ENCODE measurements at regions not wholly inside any gene's neighbourhood (a gene's known extent, or its start where the extent isn't known, plus 50 kb on each side); places are given as distances from the start of the nearest gene placed in this dataset.

DNA sequence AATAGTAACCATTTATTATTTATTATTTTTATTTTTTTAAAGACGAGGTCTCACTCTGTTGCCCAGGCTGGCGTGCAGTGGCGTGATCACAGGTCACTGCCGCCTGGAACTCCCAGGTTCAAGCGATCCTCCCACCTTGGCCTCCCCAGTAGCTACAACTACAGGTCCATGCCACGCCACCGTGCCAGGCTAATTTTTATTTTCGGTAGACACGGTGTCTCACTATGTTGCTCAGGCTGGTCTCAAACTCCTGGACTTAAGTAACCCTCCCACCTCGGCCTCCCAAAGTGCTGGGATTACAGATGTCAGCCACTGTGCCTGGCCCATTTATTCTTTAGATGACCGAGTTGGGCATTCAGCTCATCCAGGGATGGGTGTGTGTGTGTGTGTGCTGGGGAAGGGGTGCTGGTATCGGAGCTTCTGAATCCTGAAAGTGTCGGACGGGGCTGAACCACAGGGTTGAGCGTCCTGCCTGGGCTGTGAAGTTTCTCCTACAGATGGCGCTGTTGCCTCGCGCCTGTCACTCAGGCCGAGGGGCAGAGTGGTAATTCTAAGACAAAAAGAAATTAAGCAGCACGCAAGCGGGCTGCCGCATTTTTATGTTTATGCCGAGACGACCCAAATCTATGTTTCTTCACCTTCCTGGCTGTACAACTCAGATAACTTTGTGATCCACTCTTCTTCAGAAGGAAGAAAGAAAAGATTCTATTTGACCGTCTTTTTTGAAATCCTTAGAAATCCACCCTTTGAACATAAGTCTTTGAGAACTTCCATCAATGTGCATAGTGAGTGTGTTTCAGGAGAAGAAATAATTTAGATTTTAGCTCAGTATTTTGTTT lies 252.8 kb downstream of the CDH26 start:
- no peak for TF ChIP-seq EZH2phosphoT487 (IDR thresholded peaks at IDR 0.05; ENCODE audit: low read length)
- TF ChIP-seq, protein P1, sequence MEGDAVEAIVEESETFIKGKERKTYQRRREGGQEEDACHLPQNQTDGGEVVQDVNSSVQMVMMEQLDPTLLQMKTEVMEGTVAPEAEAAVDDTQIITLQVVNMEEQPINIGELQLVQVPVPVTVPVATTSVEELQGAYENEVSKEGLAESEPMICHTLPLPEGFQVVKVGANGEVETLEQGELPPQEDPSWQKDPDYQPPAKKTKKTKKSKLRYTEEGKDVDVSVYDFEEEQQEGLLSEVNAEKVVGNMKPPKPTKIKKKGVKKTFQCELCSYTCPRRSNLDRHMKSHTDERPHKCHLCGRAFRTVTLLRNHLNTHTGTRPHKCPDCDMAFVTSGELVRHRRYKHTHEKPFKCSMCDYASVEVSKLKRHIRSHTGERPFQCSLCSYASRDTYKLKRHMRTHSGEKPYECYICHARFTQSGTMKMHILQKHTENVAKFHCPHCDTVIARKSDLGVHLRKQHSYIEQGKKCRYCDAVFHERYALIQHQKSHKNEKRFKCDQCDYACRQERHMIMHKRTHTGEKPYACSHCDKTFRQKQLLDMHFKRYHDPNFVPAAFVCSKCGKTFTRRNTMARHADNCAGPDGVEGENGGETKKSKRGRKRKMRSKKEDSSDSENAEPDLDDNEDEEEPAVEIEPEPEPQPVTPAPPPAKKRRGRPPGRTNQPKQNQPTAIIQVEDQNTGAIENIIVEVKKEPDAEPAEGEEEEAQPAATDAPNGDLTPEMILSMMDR (IDR thresholded peaks at IDR 0.05; ENCODE audit: low read length) = peak; percentile 91
